CD4-positive, alpha-beta T cell treated with Interleukin-4 for 4 hours (primary cell): ENCODE measurements at regions not wholly inside any gene's neighbourhood (a gene's known extent, or its start where the extent isn't known, plus 50 kb on each side); places are given as distances from the start of the nearest gene placed in this dataset.

Experiments
- DNase-seq: peaks from one replicate; pipeline ENCODE4 v3.0.0-alpha.2; 2020

- no peak for DNase-seq
Observed at GRCh38 chr13:72315312-72315711, 412.1 kb downstream of the MZT1 start.

- DNase-seq = no peak
Observed at GRCh38 chr13:72314210-72314609, 413.2 kb downstream of the MZT1 start.

GRCh38 chr13:72313546-72313945 lies 413.9 kb downstream of the MZT1 start:
- DNase-seq = no peak

- no peak for DNase-seq
Observed at GRCh38 chr13:72303941-72304746, 423.3 kb downstream of the MZT1 start.

GRCh38 chr13:72296246-72296645 lies 429.2 kb upstream of the DACH1 start:
- no peak for DNase-seq

- no peak for DNase-seq
Observed at GRCh38 chr13:72295153-72295552, 428.1 kb upstream of the DACH1 start.

- DNase-seq = no peak
Observed at GRCh38 chr13:72293206-72293605, 426.2 kb upstream of the DACH1 start.

GRCh38 chr13:72290962-72291681 lies 424.1 kb upstream of the DACH1 start:
- DNase-seq = no peak

- no peak for DNase-seq
Observed at GRCh38 chr13:72286421-72286820, 419.4 kb upstream of the DACH1 start.

- no peak for DNase-seq
Observed at GRCh38 chr13:72284791-72285190, 417.8 kb upstream of the DACH1 start.

- no peak for DNase-seq
Observed at GRCh38 chr13:72261732-72262131, 394.7 kb upstream of the DACH1 start.

- no peak for DNase-seq
Observed at GRCh38 chr13:72259528-72259927, 392.5 kb upstream of the DACH1 start.

GRCh38 chr13:72258340-72258981 lies 391.5 kb upstream of the DACH1 start:
- DNase-seq = no peak

GRCh38 chr13:72255908-72256307 lies 388.9 kb upstream of the DACH1 start:
- DNase-seq = no peak

- DNase-seq = no peak
Observed at GRCh38 chr13:72253754-72254153, 386.8 kb upstream of the DACH1 start.

- DNase-seq = no peak
Observed at GRCh38 chr13:72246396-72246795, 379.4 kb upstream of the DACH1 start.

- DNase-seq = no peak
Observed at GRCh38 chr13:72244788-72245187, 377.8 kb upstream of the DACH1 start.

- DNase-seq = no peak
Observed at GRCh38 chr13:72230131-72230530, 363.1 kb upstream of the DACH1 start.

- DNase-seq = no peak
Observed at GRCh38 chr13:72229067-72229466, 362.1 kb upstream of the DACH1 start.

GRCh38 chr13:72221276-72221962 lies 354.4 kb upstream of the DACH1 start:
- DNase-seq = no peak

- DNase-seq = no peak
Observed at GRCh38 chr13:72218966-72219365, 352.0 kb upstream of the DACH1 start.

GRCh38 chr13:72217142-72217541 lies 350.1 kb upstream of the DACH1 start:
- DNase-seq = no peak

GRCh38 chr13:72208112-72208645 lies 341.2 kb upstream of the DACH1 start:
- DNase-seq = no peak
